HEK293T (cell line): ENCODE measurements at regions not wholly inside any gene's neighbourhood (a gene's known extent, or its start where the extent isn't known, plus 50 kb on each side); places are given as distances from the start of the nearest gene placed in this dataset.

ENCODE experiments used
- ARNT ChIP-seq: fragments of 450-650 bp; IDR thresholded peaks from 2 replicates; pipeline ENCODE4 v1.6.1; 2017; ENCODE audit warnings: mild to moderate bottlenecking
- NFRKB ChIP-seq: fragments of 450-650 bp; IDR thresholded peaks from 2 replicates; pipeline ENCODE4 v1.6.1; 2016; ENCODE audit warnings: mild to moderate bottlenecking, moderate library complexity
- SUZ12 ChIP-seq: fragments of 450-650 bp; IDR thresholded peaks from 2 replicates; pipeline ENCODE4 v1.6.1; 2016; ENCODE audit warnings: mild to moderate bottlenecking
- TF ChIP-seq, protein P1 (sequence below): fragments of 450-650 bp; IDR thresholded peaks from 2 replicates; pipeline ENCODE4 v1.6.1; 2016

GRCh38 chr5:165631235-165631634 is 2125.8 kb downstream of the MAT2B start:
- TF ChIP-seq ARNT (no peak), SUZ12 (no peak), NFRKB (no peak)
- TF ChIP-seq, protein P1, sequence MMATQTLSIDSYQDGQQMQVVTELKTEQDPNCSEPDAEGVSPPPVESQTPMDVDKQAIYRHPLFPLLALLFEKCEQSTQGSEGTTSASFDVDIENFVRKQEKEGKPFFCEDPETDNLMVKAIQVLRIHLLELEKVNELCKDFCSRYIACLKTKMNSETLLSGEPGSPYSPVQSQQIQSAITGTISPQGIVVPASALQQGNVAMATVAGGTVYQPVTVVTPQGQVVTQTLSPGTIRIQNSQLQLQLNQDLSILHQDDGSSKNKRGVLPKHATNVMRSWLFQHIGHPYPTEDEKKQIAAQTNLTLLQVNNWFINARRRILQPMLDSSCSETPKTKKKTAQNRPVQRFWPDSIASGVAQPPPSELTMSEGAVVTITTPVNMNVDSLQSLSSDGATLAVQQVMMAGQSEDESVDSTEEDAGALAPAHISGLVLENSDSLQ, result no peak
